ENCODE measurements at regions not wholly inside any gene's neighbourhood (a gene's known extent, or its start where the extent isn't known, plus 50 kb on each side); places are given as distances from the start of the nearest gene placed in this dataset.

GRCh38 chr9:69967344-69967743, 76.3 kb upstream of the MAMDC2 start:
- H3K36me3 ChIP-seq: no peaks in the 10 kb centered on the region
- H3K4me3 ChIP-seq: no peak overlapping the region
- no peaks in the 10 kb centered on the region for H3K9me3 ChIP-seq
- H3K27ac ChIP-seq: no peak overlapping the region
- H3K4me1 ChIP-seq: peaks cover 11% of the 10 kb centered on the region
- no peak for TF ChIP-seq EP300 (IDR thresholded peaks at IDR 0.05)
- WGBS: 59% methylated on average over 1 of the region's 1 CpG
- DNase-seq (ENCODE audit: low spot score in 2 of 2): no peak
- no peaks in the 10 kb centered on the region for H3K27me3 ChIP-seq

GRCh38 chr9:69970001-69970533, 73.6 kb upstream of the MAMDC2 start:
- TF ChIP-seq EP300 (IDR thresholded peaks at IDR 0.05) (no peak), POLR2A (IDR thresholded peaks at IDR 0.05) (no peak), POLR2AphosphoS5 (IDR thresholded peaks at IDR 0.05) (no peak), CTCF (IDR thresholded peaks at IDR 0.05) (no peak)
- 100% methylated on average over 1 of the region's 1 CpG for WGBS
- no peaks in the 10 kb centered on the region for H3K36me3 ChIP-seq
- no peak for DNase-seq (ENCODE audit: low spot score in 2 of 2)
- H3K4me1 ChIP-seq: peaks cover 8% of the 10 kb centered on the region
- H3K27ac ChIP-seq: no peak overlapping the region
- H3K4me3 ChIP-seq: no peak overlapping the region
- no peaks in the 10 kb centered on the region for H3K9me3 ChIP-seq
- H3K27me3 ChIP-seq: no peaks in the 10 kb centered on the region

GRCh38 chr9:69971643-69972449, 71.8 kb upstream of the MAMDC2 start:
- no peak for TF ChIP-seq EP300 (IDR thresholded peaks at IDR 0.05)
- no peak for TF ChIP-seq POLR2A (IDR thresholded peaks at IDR 0.05)
- peak; percentile 50 to 80 for TF ChIP-seq CTCF (IDR thresholded peaks at IDR 0.05)
- no peak for TF ChIP-seq POLR2AphosphoS5 (IDR thresholded peaks at IDR 0.05)
- peak; percentile 84 for DNase-seq (ENCODE audit: low spot score in 2 of 2)
- Histone ChIP-seq H3K4me3 (no peak overlapping the region), H3K27ac (no peak overlapping the region), H3K36me3 (no peaks in the 10 kb centered on the region), H3K4me1 (peaks cover 5% of the 10 kb centered on the region), H3K27me3 (no peaks in the 10 kb centered on the region), H3K9me3 (no peaks in the 10 kb centered on the region)
- 41% methylated on average over 16 of the region's 16 CpGs for WGBS

- WGBS: 92% methylated on average over 4 of the region's 4 CpGs
- H3K27me3 ChIP-seq: no peaks in the 10 kb centered on the region
- H3K4me1 ChIP-seq: peaks cover 5% of the 10 kb centered on the region
- H3K36me3 ChIP-seq: no peaks in the 10 kb centered on the region
- no peak overlapping the region for H3K4me3 ChIP-seq
- no peaks in the 10 kb centered on the region for H3K9me3 ChIP-seq
- TF ChIP-seq EP300 (IDR thresholded peaks at IDR 0.05) (no peak), CTCF (IDR thresholded peaks at IDR 0.05) (no peak), POLR2A (IDR thresholded peaks at IDR 0.05) (no peak), POLR2AphosphoS5 (IDR thresholded peaks at IDR 0.05) (no peak)
- no peak for DNase-seq (ENCODE audit: low spot score in 2 of 2)
- H3K27ac ChIP-seq: no peak overlapping the region
Measured at GRCh38 chr9:69975681-69976080, 68.0 kb upstream of the MAMDC2 start.

GRCh38 chr9:69976152-69976551, 67.5 kb upstream of the MAMDC2 start:
- no peak for TF ChIP-seq POLR2AphosphoS5 (IDR thresholded peaks at IDR 0.05)
- TF ChIP-seq POLR2A (IDR thresholded peaks at IDR 0.05): no peak
- TF ChIP-seq CTCF (IDR thresholded peaks at IDR 0.05): no peak
- no peak for TF ChIP-seq EP300 (IDR thresholded peaks at IDR 0.05)
- Histone ChIP-seq H3K27me3 (no peaks in the 10 kb centered on the region), H3K36me3 (no peaks in the 10 kb centered on the region), H3K4me1 (peaks cover 5% of the 10 kb centered on the region), H3K4me3 (no peak overlapping the region), H3K9me3 (no peaks in the 10 kb centered on the region), H3K27ac (no peak overlapping the region)
- DNase-seq (ENCODE audit: low spot score in 2 of 2): no peak
- 44% methylated on average over 4 of the region's 4 CpGs for WGBS

All from suprapubic skin (tissue), 4 donors.